ENCODE measurements at regions not wholly inside any gene's neighbourhood (a gene's known extent, or its start where the extent isn't known, plus 50 kb on each side); places are given as distances from the start of the nearest gene placed in this dataset.

DNA sequence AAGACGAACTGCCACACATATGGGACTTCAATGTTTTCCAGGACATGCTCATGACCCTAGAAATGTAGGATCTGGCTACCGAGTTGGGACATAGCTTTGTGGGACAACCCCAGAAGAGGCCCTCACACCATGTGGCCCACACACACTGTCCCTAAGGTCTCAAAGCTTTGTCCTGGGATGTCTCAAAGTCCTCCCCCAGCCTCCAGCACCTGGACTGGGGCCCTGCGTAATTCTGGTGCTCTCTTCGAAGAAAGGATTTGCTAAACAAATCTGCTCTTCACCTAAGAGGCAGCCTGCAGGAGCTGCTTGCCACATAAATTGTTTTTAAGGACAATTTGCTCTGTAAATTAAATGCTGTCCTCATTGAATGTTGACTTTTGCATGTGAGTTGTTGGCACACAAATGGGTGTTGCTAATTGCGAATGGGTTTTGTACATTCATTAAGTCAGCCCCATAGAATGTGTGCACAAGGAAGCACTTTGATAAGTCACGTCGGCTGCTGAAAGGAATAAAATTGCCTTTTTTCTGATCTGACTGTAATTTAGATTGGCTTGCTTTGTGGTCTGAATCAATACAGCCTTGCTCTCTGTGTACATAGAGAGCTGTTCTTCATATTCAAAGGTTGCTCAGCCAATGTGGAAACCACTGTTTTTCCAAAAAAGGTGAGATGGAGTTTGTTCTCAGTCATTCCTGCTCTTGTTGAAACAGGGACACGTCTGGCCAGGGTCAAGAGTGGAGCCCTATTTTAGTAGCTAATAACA, 161.6 kb upstream of the PWP1 start:
- TF ChIP-seq, protein P1, sequence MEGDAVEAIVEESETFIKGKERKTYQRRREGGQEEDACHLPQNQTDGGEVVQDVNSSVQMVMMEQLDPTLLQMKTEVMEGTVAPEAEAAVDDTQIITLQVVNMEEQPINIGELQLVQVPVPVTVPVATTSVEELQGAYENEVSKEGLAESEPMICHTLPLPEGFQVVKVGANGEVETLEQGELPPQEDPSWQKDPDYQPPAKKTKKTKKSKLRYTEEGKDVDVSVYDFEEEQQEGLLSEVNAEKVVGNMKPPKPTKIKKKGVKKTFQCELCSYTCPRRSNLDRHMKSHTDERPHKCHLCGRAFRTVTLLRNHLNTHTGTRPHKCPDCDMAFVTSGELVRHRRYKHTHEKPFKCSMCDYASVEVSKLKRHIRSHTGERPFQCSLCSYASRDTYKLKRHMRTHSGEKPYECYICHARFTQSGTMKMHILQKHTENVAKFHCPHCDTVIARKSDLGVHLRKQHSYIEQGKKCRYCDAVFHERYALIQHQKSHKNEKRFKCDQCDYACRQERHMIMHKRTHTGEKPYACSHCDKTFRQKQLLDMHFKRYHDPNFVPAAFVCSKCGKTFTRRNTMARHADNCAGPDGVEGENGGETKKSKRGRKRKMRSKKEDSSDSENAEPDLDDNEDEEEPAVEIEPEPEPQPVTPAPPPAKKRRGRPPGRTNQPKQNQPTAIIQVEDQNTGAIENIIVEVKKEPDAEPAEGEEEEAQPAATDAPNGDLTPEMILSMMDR (IDR thresholded peaks at IDR 0.05): no peak
- no peak for TF ChIP-seq POLR2A (IDR thresholded peaks at IDR 0.05)
